HT1080 (cell line): ENCODE measurements at regions not wholly inside any gene's neighbourhood (a gene's known extent, or its start where the extent isn't known, plus 50 kb on each side); places are given as distances from the start of the nearest gene placed in this dataset.
"Not testable (repeated sequence)": the region's sequence is repeated elsewhere in the genome, so short reads cannot be mapped to it uniquely, and the experiment has no call there.

Experiments
- DNase-seq: peaks from one replicate; pipeline ENCODE4 v3.0.0-alpha.2; 2015; ENCODE audit warnings: low read depth

DNA sequence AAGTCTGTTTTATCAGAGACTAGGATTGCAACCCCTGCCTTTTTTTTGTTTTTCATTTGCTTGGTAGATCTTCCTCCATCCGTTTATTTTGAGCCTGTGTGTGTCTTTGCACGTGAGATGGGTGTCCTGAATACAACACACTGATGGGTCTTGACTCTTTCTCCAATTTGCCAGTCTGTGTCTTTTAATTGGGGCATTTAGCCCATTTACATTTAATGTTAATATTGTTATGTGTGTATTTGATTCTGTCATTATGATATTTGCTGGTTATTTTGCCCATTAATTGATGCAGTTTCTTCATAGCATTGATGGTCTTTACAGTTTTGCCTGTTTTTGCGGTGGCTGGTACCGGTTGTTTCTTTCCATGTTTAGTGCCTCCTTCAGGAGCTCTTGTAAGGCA is 116.0 kb upstream of the PALM2AKAP2 start:
- not testable (repeated sequence) for DNase-seq

- DNase-seq: not testable (repeated sequence)
Observed at GRCh38 chr9:109665736-109666135, 114.3 kb upstream of the PALM2AKAP2 start.

DNA sequence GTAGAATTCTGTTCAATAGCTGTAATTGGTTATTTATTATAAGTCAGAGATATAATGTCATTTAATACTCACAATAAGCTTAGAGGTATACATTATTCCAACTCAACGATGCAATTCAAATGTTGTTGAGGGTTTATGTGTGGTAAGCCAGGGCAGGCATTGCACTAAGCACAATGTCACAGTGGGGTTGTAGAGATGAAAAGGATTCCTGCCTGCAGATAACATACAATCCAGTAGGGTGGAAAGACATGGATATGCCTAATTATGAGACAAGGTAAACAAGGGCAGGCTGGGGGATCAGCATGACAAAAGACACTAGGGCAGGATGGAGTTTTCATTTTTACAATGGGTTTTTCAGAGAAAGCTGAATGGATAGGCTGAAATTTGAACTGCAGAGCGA is 98.7 kb upstream of the PALM2AKAP2 start:
- no peak for DNase-seq

DNA sequence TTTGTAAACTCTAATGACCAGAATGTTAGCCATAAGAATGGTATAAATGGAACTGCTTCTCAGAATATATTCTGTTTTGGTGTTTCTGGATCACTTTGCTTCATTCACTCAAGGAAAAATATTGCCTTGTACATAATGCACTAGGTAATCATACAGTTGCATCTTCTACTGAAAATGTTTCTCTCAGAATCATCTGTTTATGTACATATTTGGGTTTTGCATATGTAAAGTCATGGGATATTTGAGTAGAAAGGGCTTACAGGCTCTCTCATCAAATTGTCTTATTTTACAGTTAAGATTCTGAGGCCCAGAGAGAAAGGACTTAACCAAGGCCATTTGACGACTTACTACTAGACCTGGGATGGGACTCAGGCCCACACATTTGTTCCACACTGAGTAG is 97.8 kb upstream of the PALM2AKAP2 start:
- no peak for DNase-seq

GRCh38 chr9:109683521-109683920 is 96.5 kb upstream of the PALM2AKAP2 start:
- DNase-seq: peak; percentile 25

DNA sequence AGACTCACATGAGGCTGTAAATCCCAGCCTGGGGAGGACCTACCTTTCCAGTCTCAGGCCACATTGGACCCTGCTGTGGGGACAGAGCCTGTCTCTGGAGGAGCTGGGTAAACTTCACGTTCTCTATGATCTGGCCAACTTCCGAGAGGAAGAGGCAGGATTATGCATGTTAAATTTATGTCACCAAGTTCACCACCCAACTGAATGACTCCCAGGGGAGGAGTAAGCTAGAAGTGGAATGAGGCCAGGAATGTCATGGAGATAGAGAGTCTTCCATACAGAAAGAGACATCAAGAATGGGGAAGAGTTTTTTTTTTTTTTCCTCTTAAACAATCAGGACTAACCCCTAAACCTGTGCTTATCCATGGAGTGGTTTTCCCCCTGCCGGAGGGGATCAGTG is 90.3 kb upstream of the PALM2AKAP2 start:
- no peak for DNase-seq

- no peak for DNase-seq
Observed at GRCh38 chr9:109699019-109699418, 81.0 kb upstream of the PALM2AKAP2 start.

GRCh38 chr9:109704546-109704945 is 75.5 kb upstream of the PALM2AKAP2 start:
- DNase-seq: no peak

DNA sequence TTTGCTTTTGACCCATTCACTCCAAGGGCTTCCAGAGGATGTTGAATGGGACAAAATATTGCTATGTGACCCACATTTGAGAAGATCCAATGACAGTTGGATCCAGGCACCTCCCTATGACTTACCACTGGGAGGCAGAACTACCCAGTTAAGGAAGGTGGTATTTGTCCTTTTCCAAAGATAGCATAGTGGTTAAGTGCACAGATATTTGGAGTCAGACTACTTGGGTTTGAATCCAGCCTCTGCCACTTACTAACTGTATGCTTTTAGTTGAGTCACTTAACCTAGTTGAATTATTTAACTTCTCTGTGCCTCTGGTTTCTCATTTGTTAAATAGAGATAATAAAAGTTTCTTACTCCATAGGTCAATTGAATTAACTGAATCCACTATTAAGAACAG is 74.5 kb upstream of the PALM2AKAP2 start:
- peak; percentile 69 for DNase-seq

DNA sequence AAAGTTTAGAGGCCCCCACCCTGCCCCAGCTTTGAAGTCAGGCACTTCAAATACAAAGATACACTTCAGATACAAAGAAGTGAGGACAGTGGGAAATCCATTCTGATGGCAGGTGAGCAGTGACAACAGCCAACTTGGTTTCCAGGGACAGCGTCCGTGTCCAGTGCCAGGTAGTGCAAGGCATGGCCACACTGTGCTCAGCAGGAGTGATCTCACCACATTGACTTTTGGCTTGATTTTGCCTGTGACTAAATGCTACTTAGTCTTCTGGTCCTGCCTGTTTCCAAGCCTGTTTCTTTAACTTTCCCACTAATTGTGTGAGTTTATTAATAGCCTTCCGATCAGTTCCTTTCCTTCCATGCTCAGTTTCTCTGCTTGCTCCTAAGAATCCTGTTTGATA is 72.6 kb upstream of the PALM2AKAP2 start:
- no peak for DNase-seq

GRCh38 chr9:109708451-109708945 is 71.5 kb upstream of the PALM2AKAP2 start:
- DNase-seq: no peak

GRCh38 chr9:109709866-109710265 is 70.1 kb upstream of the PALM2AKAP2 start:
- no peak for DNase-seq

DNA sequence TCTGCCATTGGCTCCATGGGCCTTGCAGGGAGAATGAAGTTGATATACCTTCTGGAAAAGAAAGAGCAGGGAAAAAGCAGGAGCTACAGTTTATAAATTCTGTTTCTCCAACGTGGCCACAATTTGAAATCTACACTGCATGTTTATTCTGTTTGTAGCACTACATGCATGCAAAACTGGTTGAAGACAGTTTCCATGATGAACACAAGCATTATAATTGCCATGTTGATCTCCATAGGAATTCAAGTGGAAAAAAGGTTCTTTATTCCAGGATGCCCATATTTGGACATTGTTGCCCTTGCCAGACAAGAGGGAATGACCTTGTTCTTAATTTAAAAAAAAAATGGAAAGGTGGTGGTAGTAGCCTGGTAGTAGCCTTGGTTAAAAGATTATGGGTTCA is 69.2 kb upstream of the PALM2AKAP2 start:
- no peak for DNase-seq

DNA sequence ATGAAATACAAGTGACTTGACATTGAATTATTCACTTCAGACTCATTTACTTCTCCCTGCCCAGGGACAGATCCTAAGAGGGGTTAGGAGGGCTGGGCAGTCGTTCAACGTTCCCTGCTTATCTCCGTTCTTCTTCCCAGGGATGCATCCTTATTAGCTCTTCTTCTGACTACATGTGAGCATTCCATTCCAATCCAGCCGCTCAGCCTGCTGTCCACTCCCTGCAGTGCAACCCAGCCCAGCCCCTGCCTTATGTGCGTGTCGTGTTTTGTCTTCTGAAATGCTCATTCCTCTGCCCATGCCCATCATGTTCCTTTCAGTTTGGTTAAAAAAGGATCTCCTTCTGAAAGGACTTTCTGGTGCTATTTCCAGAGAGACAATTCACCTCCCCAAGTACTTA is 64.7 kb upstream of the PALM2AKAP2 start:
- DNase-seq: no peak

- no peak for DNase-seq
Observed at GRCh38 chr9:109716631-109717030, 63.4 kb upstream of the PALM2AKAP2 start.

- DNase-seq: no peak
Observed at GRCh38 chr9:109717342-109717741, 62.7 kb upstream of the PALM2AKAP2 start.

GRCh38 chr9:109718861-109719260 is 61.1 kb upstream of the PALM2AKAP2 start:
- DNase-seq: no peak

GRCh38 chr9:109721001-109721400 is 59.0 kb upstream of the PALM2AKAP2 start:
- no peak for DNase-seq

- no peak for DNase-seq
Observed at GRCh38 chr9:109722007-109722406, 58.0 kb upstream of the PALM2AKAP2 start.

DNA sequence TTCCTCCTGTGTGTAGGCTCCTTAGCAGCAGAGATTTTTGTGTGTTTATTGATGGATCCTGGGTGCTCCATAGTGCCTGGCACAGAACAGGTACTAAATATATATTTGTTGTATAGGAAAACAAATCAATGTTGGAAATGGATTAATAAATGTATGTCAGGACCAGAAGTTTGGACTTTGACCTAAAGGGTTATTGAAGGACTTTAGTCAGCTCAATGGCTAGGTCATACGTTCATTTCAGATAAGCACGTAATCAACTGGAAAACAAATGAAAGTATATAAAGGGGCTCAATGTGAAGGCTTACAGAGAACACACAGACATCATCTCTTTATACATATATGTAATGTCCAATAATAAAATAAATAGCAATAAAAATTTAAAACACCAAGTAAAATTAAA is 56.2 kb upstream of the PALM2AKAP2 start:
- no peak for DNase-seq

GRCh38 chr9:109725460-109725859 is 54.5 kb upstream of the PALM2AKAP2 start:
- no peak for DNase-seq

DNA sequence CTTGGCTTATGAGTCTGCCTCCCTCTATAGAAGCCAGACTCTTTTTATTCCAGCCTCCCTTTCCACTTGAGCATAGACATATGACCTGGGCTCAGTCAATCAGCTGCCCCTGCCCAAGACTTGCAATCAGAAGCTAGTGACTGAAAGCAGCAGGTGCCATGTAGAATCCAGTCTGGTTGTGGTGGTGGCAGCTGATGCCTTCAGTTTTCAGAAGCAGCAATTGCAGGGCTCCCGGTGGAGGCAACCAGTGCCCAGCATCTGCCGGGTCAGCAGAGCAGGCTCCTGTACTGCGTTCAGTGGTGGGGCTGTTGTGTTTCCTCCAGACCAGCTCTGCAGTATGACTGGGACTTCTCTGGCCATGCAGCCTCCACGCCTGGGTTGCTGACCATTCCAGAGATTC is 53.9 kb upstream of the PALM2AKAP2 start:
- no peak for DNase-seq

- DNase-seq: no peak
Observed at GRCh38 chr9:109728686-109729300, 51.2 kb upstream of the PALM2AKAP2 start.

- no peak for DNase-seq
Observed at GRCh38 chr9:109729513-109729912, 50.5 kb upstream of the PALM2AKAP2 start.
